Mucosa of descending colon (tissue), 3 donors: ENCODE measurements at regions not wholly inside any gene's neighbourhood (a gene's known extent, or its start where the extent isn't known, plus 50 kb on each side); places are given as distances from the start of the nearest gene placed in this dataset.

Experiments
- ATAC-seq: fragments of 200-7000 bp; cut with Tn5 transposase; one replicate; pipeline ENCODE4 v1.9.1; 2020; ENCODE audit warnings: mild to moderate bottlenecking, moderate library complexity
- DNase-seq, 3 donors: peaks; one replicate each; pipeline ENCODE4 v3.0.0-alpha.2; 2020
- H3K36me3 ChIP-seq: fragments of 200-600 bp; one replicate; pipeline ENCODE4 v1.8.0; 2021; ENCODE audit warnings: low read depth, mild to moderate bottlenecking
- H3K4me1 ChIP-seq: fragments of 200-600 bp; one replicate; pipeline ENCODE4 v1.8.0; 2021; ENCODE audit warnings: low read depth, mild to moderate bottlenecking
- H3K4me3 ChIP-seq: fragments of 200-600 bp; one replicate; pipeline ENCODE4 v1.8.0; 2021; ENCODE audit warnings: mild to moderate bottlenecking
- H3K9me3 ChIP-seq: fragments of 200-600 bp; one replicate; pipeline ENCODE4 v1.8.0; 2021; ENCODE audit warnings: mild to moderate bottlenecking
- intact Hi-C, 2 donors: fragments of 100-400 bp; cut with DNase I in 1 of 2; cut with micrococcal nuclease in 1 of 2; formaldehyde crosslinking; loops; one replicate each; pipeline versions ENCODE4 v1.11.0 to v1.11.1; 2022; cut with DNase I, micrococcal nuclease
- TF ChIP-seq, protein P1 (sequence below): fragments of 200-600 bp; IDR thresholded peaks from one replicate; pipeline ENCODE4 v1.8.0; 2022; ENCODE audit warnings: antibody characterized with exemption, mild to moderate bottlenecking
- donor health status: DM: no; HTN: no; CAD: no; lungs with moderate emphysema.
- donor health status: DM: no; HTN: no; CAD: no.
- donor health status: DM: no; HTN: yes; CAD: no.

- no peaks in the 10 kb centered on the region for H3K4me1 ChIP-seq
- no peak for DNase-seq
Measured at GRCh38 chr2:217664761-217665160, 338.0 kb downstream of the TNS1 start.

DNA sequence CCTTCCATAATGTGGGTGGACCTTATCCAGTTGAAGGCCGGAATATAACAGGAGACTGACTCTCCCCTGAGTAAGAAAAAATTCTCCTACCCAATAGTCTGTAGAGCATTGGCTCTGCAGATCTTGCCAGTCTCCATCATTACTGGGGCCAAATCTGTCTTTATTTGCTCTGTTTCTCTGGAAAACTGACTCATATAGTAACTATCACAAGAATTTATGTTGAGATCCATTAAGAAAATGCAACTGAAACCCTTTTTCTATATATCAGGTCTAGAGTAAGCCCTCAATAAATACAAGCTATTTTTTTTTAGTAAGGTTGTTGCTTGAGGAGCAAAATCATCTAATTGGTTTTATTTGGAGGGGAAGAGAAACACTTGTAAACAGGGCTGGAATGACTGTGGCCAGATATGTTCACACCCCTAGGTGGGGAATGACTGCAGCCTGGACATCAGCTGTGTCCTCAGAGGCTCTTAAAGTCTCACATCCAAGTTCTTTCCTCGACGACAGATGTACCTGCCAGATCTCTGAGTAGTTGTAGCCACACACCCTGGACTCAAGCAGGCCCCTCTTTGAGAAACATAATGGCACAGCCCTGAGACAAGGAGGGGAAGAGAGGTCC lies 339.7 kb downstream of the TNS1 start:
- no peaks in the 10 kb centered on the region for H3K4me1 ChIP-seq
- TF ChIP-seq, protein P1, sequence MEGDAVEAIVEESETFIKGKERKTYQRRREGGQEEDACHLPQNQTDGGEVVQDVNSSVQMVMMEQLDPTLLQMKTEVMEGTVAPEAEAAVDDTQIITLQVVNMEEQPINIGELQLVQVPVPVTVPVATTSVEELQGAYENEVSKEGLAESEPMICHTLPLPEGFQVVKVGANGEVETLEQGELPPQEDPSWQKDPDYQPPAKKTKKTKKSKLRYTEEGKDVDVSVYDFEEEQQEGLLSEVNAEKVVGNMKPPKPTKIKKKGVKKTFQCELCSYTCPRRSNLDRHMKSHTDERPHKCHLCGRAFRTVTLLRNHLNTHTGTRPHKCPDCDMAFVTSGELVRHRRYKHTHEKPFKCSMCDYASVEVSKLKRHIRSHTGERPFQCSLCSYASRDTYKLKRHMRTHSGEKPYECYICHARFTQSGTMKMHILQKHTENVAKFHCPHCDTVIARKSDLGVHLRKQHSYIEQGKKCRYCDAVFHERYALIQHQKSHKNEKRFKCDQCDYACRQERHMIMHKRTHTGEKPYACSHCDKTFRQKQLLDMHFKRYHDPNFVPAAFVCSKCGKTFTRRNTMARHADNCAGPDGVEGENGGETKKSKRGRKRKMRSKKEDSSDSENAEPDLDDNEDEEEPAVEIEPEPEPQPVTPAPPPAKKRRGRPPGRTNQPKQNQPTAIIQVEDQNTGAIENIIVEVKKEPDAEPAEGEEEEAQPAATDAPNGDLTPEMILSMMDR, result no peak
- ATAC-seq, result no peak
- DNase-seq, result no peak
- H3K9me3 ChIP-seq, result no peaks in the 10 kb centered on the region
- intact Hi-C loops, result no loop called here
- H3K36me3 ChIP-seq, result no peaks in the 10 kb centered on the region
- no peak overlapping the region for H3K4me3 ChIP-seq

More at GRCh38 chr2:217664761-217665160, 338.0 kb downstream of the TNS1 start:
- Histone ChIP-seq H3K9me3 (no peaks in the 10 kb centered on the region), H3K36me3 (no peaks in the 10 kb centered on the region), H3K4me3 (no peak overlapping the region)
- TF ChIP-seq, protein P1, result no peak
- intact Hi-C loops, result no loop called here
- ATAC-seq, result no peak

DNA sequence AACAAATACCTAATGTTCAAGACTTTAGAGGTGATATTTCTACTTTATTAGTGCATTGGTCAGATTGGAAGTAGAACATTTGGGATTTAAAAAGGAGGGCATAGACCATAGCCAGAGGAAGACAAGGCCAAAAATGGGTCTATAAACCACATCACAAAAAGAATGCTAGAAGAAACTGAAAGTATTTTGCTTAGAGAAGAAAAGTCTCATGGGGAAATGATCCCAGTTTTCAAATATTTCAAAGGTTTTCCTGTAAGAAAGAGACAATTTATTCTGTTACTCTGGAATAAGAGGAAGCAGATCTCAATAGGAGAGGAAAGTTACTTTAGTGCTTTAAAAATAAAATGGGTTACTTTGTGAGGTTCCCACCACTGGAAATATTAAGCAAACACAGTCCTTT lies 341.4 kb downstream of the TNS1 start:
- Histone ChIP-seq H3K4me1 (no peaks in the 10 kb centered on the region), H3K4me3 (no peak overlapping the region), H3K36me3 (no peaks in the 10 kb centered on the region), H3K9me3 (no peaks in the 10 kb centered on the region)
- DNase-seq (no peak), ATAC-seq (no peak)
- TF ChIP-seq, protein P1, result no peak
- intact Hi-C loops, result no loop called here

DNA sequence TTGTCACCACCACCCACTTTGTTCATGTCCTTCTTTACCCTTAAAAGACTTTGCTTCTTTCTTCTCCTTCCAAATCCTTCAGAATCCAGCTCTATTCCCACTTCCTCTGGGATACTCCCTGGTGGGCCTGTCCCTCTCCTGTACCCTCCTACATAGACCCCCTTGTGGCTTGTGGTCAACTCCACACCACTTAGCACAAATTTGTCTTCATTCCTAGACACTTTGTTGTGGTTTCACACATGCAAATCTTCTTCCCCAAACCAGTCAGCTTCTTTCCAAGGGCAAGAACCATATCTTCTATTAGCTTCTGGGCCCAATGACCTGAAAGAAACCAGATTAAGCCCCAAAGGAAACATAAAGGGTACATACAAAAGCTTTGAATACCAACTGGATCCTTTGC lies 342.4 kb downstream of the TNS1 start:
- no peak overlapping the region for H3K4me3 ChIP-seq
- H3K9me3 ChIP-seq, result no peaks in the 10 kb centered on the region
- intact Hi-C loops, result no loop called here
- ATAC-seq (no peak), DNase-seq (no peak)
- H3K4me1 ChIP-seq, result no peaks in the 10 kb centered on the region
- TF ChIP-seq, protein P1, result no peak
- no peaks in the 10 kb centered on the region for H3K36me3 ChIP-seq

DNA sequence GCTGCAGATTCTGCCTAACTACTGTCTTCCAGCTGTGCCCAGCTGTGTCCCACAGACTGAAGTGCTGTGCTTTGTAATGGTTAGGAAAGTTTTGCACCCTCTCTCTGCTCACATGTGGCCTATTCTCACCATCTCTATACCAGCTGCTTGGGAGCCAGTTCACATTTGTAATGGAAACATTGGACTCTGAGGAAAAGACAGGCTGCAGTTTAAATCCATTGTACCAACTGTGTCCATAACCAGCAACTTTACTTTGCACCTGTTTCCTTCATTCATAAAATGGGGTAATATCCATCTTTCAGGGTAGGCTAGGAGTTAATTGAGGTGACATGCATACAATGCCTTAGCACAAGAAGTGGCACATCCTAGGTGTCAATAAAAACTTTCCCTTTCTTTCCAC lies 344.0 kb downstream of the TNS1 start:
- ATAC-seq (no peak), DNase-seq (no peak)
- Histone ChIP-seq H3K9me3 (no peaks in the 10 kb centered on the region), H3K36me3 (no peaks in the 10 kb centered on the region), H3K4me1 (no peaks in the 10 kb centered on the region), H3K4me3 (no peak overlapping the region)
- intact Hi-C loops, result no loop called here
- TF ChIP-seq, protein P1, result no peak

GRCh38 chr2:217657252-217657651 lies 345.5 kb downstream of the TNS1 start:
- H3K9me3 ChIP-seq, result no peaks in the 10 kb centered on the region
- H3K36me3 ChIP-seq, result no peaks in the 10 kb centered on the region
- H3K4me3 ChIP-seq, result no peak overlapping the region
- ATAC-seq, result no peak
- no peak for DNase-seq
- H3K4me1 ChIP-seq, result no peaks in the 10 kb centered on the region
- intact Hi-C loops, result no loop called here
- TF ChIP-seq, protein P1, result no peak
